ENCODE measurements at regions not wholly inside any gene's neighbourhood (a gene's known extent, or its start where the extent isn't known, plus 50 kb on each side); places are given as distances from the start of the nearest gene placed in this dataset.
"Not testable (repeated sequence)": the region's sequence is repeated elsewhere in the genome, so short reads cannot be mapped to it uniquely, and the experiment has no call there.

GRCh38 chr17:13140750-13141149 lies 122.9 kb upstream of the ELAC2 start:
- DNase-seq (ENCODE audit: low read depth): no peak

GRCh38 chr17:13135506-13135905 lies 117.7 kb upstream of the ELAC2 start:
- DNase-seq (ENCODE audit: low read depth): no peak

- DNase-seq (ENCODE audit: low read depth): no peak
Measured at GRCh38 chr17:13134076-13134475, 116.2 kb upstream of the ELAC2 start.

GRCh38 chr17:13131225-13131624 lies 113.4 kb upstream of the ELAC2 start:
- no peak for DNase-seq (ENCODE audit: low read depth)

- no peak for DNase-seq (ENCODE audit: low read depth)
Measured at GRCh38 chr17:13129356-13129755, 111.5 kb upstream of the ELAC2 start.

- DNase-seq (ENCODE audit: low read depth): no peak
Measured at GRCh38 chr17:13128676-13129075, 110.8 kb upstream of the ELAC2 start.

- DNase-seq (ENCODE audit: low read depth): no peak
Measured at GRCh38 chr17:13127921-13128602, 110.2 kb upstream of the ELAC2 start.

GRCh38 chr17:13120864-13121263 lies 103.0 kb upstream of the ELAC2 start:
- no peak for DNase-seq (ENCODE audit: low read depth)

- DNase-seq (ENCODE audit: low read depth): no peak
Measured at GRCh38 chr17:13118311-13118710, 100.5 kb upstream of the ELAC2 start.

GRCh38 chr17:13117616-13118015 lies 99.8 kb upstream of the ELAC2 start:
- no peak for DNase-seq (ENCODE audit: low read depth)

- peak; percentile 14 for DNase-seq (ENCODE audit: low read depth)
Measured at GRCh38 chr17:13114601-13115031, 96.8 kb upstream of the ELAC2 start.

- no peak for DNase-seq (ENCODE audit: low read depth)
Measured at GRCh38 chr17:13113821-13114525, 96.1 kb upstream of the ELAC2 start.

GRCh38 chr17:13107676-13108235 lies 89.9 kb upstream of the ELAC2 start:
- no peak for DNase-seq (ENCODE audit: low read depth)

- no peak for DNase-seq (ENCODE audit: low read depth)
Measured at GRCh38 chr17:13106171-13106570, 88.3 kb upstream of the ELAC2 start.

- no peak for DNase-seq (ENCODE audit: low read depth)
Measured at GRCh38 chr17:13104576-13104975, 86.7 kb upstream of the ELAC2 start.

GRCh38 chr17:13102477-13102876 lies 84.7 kb upstream of the ELAC2 start:
- no peak for DNase-seq (ENCODE audit: low read depth)

- DNase-seq (ENCODE audit: low read depth): no peak
Measured at GRCh38 chr17:13099926-13100325, 82.1 kb upstream of the ELAC2 start.

- no peak for DNase-seq (ENCODE audit: low read depth)
Measured at GRCh38 chr17:13099089-13099735, 81.4 kb upstream of the ELAC2 start.

- DNase-seq (ENCODE audit: low read depth): no peak
Measured at GRCh38 chr17:13096291-13096690, 78.5 kb upstream of the ELAC2 start.

- not testable (repeated sequence) for DNase-seq (ENCODE audit: low read depth)
Measured at GRCh38 chr17:13092010-13092409, 74.2 kb upstream of the ELAC2 start.

GRCh38 chr17:13088666-13089065 lies 70.8 kb upstream of the ELAC2 start:
- no peak for DNase-seq (ENCODE audit: low read depth)

GRCh38 chr17:13087802-13088201 lies 70.0 kb upstream of the ELAC2 start:
- no peak for DNase-seq (ENCODE audit: low read depth)
